H1 (cell line): ENCODE measurements at regions not wholly inside any gene's neighbourhood (a gene's known extent, or its start where the extent isn't known, plus 50 kb on each side); places are given as distances from the start of the nearest gene placed in this dataset.

ENCODE experiments used
- CTCF ChIA-PET: fragments of 300-600 bp; sonication (Branson Sonifier 250); formaldehyde crosslinking; loops from one replicate; lab custom pipeline; 2021; ENCODE audit not compliant: partially characterized antibody; lab: Charles Lee
- POLR2A ChIA-PET: fragments of 300-600 bp; sonication (Branson Sonifier 250); formaldehyde crosslinking; loops from one replicate; lab custom pipeline; 2021; ENCODE audit warnings: inconsistent platforms; ENCODE audit not compliant: partially characterized antibody; lab: Charles Lee
- DNase-seq, 2 experiments: peaks; one replicate each; pipeline versions ENCODE4 v3.0.0 to v3.0.0-alpha.2; 2010 to 2022; ENCODE audit warnings: low spot score in 2 of 2, low read depth in 1 of 2, mixed read lengths in 1 of 2
- FAIRE-seq: peaks from 2 replicates; lab custom pipeline; 2011; peaks lifted over from hg19 to GRCh38; lab: Jason Lieb, UNC
- H2AFZ ChIP-seq: 2 replicates; pipeline ENCODE4 v1.8.1; 2012; ENCODE audit warnings: low read length, inconsistent platforms
- H2AK5ac ChIP-seq: 2 replicates; pipeline ENCODE4 v1.6.1; 2013; ENCODE audit warnings: low read depth, low read length
- H2BK120ac ChIP-seq: replicated peaks from 2 replicates; pipeline ENCODE3; 2013; ENCODE audit warnings: low read depth, low read length, inconsistent platforms
- H2BK12ac ChIP-seq: 2 replicates; pipeline ENCODE4 v1.6.1; 2013; ENCODE audit warnings: low read depth, low read length
- H2BK15ac ChIP-seq: 2 replicates; pipeline ENCODE4 v1.6.1; 2013; ENCODE audit warnings: low read length
- H2BK20ac ChIP-seq: 2 replicates; pipeline ENCODE4 v1.6.1; 2013; ENCODE audit warnings: low read length
- H2BK5ac ChIP-seq: 2 replicates; pipeline ENCODE4 v1.6.1; 2013; ENCODE audit warnings: low read depth, low read length
- H3K14ac ChIP-seq: 2 replicates; pipeline ENCODE4 v1.6.1; 2013; ENCODE audit warnings: inconsistent platforms; ENCODE audit not compliant: insufficient read length
- H3K18ac ChIP-seq: 2 replicates; pipeline ENCODE4 v1.6.1; 2013; ENCODE audit warnings: low read length; ENCODE audit errors: extremely low read depth
- H3K23ac ChIP-seq: 2 replicates; pipeline ENCODE4 v1.6.1; 2013; ENCODE audit warnings: inconsistent platforms; ENCODE audit not compliant: insufficient read length
- H3K23me2 ChIP-seq: 2 replicates; pipeline ENCODE4 v1.6.1; 2013; ENCODE audit warnings: low read depth, low read length
- H3K27ac ChIP-seq: 2 replicates; pipeline ENCODE4 v1.6.1; 2011; ENCODE audit warnings: low read depth, low read length, inconsistent platforms
- H3K27me3 ChIP-seq, 4 experiments: replicated peaks in 1 of 4; 1 replicate in 1 of 4; 2 replicates in 3 of 4; pipeline versions ENCODE4 v1.6.1 to v1.8.1; 2011 to 2013; ENCODE audit warnings: low read length in 3 of 4, mild to moderate bottlenecking in 3 of 4, inconsistent platforms in 2 of 4, mixed read lengths in 2 of 4, moderate library complexity in 1 of 4; ENCODE audit not compliant: control insufficient read depth in 3 of 4, insufficient read depth in 3 of 4; ENCODE audit errors: extremely low read depth in 1 of 4
- H3K36me3 ChIP-seq, 4 experiments: 2 replicates each; pipeline versions ENCODE4 v1.6.1 to v1.8.1; 2011 to 2013; ENCODE audit warnings: mild to moderate bottlenecking in 4 of 4, low read length in 3 of 4, moderate library complexity in 2 of 4, control low read depth in 1 of 4, inconsistent platforms in 1 of 4; ENCODE audit not compliant: insufficient read depth in 4 of 4, control insufficient read depth in 2 of 4
- H3K4ac ChIP-seq: replicated peaks from 2 replicates; pipeline ENCODE3; 2013; ENCODE audit warnings: low read length, low read depth, mixed read lengths, inconsistent platforms; ENCODE audit not compliant: insufficient read length
- H3K4me1 ChIP-seq, 4 experiments: replicated peaks in 1 of 4; 1 replicate in 1 of 4; 2 replicates in 3 of 4; pipeline versions ENCODE4 v1.6.1 to v1.8.1; 2011 to 2013; ENCODE audit warnings: low read length in 3 of 4, inconsistent platforms in 2 of 4, mixed read lengths in 1 of 4; ENCODE audit not compliant: insufficient read depth in 4 of 4, control insufficient read depth in 3 of 4
- H3K4me2 ChIP-seq, 2 experiments: 2 replicates each; pipeline versions ENCODE4 v1.6.1 to v1.8.1; 2011 to 2013; ENCODE audit warnings: low read depth in 2 of 2, low read length in 2 of 2, control low read depth in 1 of 2, inconsistent platforms in 1 of 2, mild to moderate bottlenecking in 1 of 2; ENCODE audit not compliant: insufficient read depth in 1 of 2
- H3K4me3 ChIP-seq, 4 experiments: fragments of 200-600, 300-600 bp in 1 of 4; sonication (generic), shearing (Covaris generic), sonication (Bioruptor Twin) in 1 of 4; 2 replicates each; pipeline versions ENCODE4 v1.5.1 to v1.8.1; 2011 to 2016; ENCODE audit warnings: low read length in 4 of 4, low read depth in 3 of 4, control low read depth in 2 of 4, inconsistent platforms in 2 of 4, mild to moderate bottlenecking in 2 of 4, mixed read lengths in 1 of 4, moderate library complexity in 1 of 4; ENCODE audit not compliant: insufficient read depth in 2 of 4; ENCODE audit errors: extremely low read depth in 1 of 4
- H3K56ac ChIP-seq: replicated peaks from 2 replicates; pipeline ENCODE3; 2013; ENCODE audit warnings: low read depth, mild to moderate bottlenecking, mixed read lengths, low read length, inconsistent platforms; ENCODE audit not compliant: insufficient read length
- H3K79me1 ChIP-seq: 2 replicates; pipeline ENCODE4 v1.6.1; 2013; ENCODE audit warnings: low read depth, low read length, control low read depth
- H3K79me2 ChIP-seq, 2 experiments: 2 replicates each; pipeline versions ENCODE4 v1.6.1 to v1.8.1; 2012 to 2013; ENCODE audit warnings: low read length in 2 of 2, mild to moderate bottlenecking in 2 of 2, inconsistent platforms in 1 of 2; ENCODE audit not compliant: insufficient read depth in 2 of 2, control insufficient read depth in 1 of 2
- H3K9ac ChIP-seq, 4 experiments: replicated peaks in 1 of 4; 1 replicate in 1 of 4; 2 replicates in 3 of 4; pipeline versions ENCODE4 v1.6.1 to v1.8.1; 2011 to 2013; ENCODE audit warnings: low read depth in 3 of 4, low read length in 3 of 4, control low read depth in 2 of 4, mild to moderate bottlenecking in 2 of 4, moderate library complexity in 2 of 4, inconsistent platforms in 1 of 4; ENCODE audit errors: extremely low read depth in 1 of 4
- H3K9me3 ChIP-seq, 2 experiments: 2 replicates each; pipeline versions ENCODE4 v1.6.1 to v1.8.1; 2012 to 2013; ENCODE audit warnings: mild to moderate bottlenecking in 2 of 2, moderate library complexity in 2 of 2, control low read depth in 1 of 2, inconsistent platforms in 1 of 2, low read depth in 1 of 2, low read length in 1 of 2, mixed read lengths in 1 of 2; ENCODE audit not compliant: insufficient read depth in 2 of 2
- H4K20me1 ChIP-seq, 2 experiments: replicated peaks in 1 of 2; 2 replicates each; pipeline versions ENCODE3 to v1.8.1; 2011 to 2013; ENCODE audit warnings: inconsistent platforms in 2 of 2, low read length in 2 of 2, mild to moderate bottlenecking in 1 of 2; ENCODE audit not compliant: insufficient read depth in 2 of 2, control insufficient read depth in 1 of 2
- H4K5ac ChIP-seq: 2 replicates; pipeline ENCODE4 v1.6.1; 2013; ENCODE audit warnings: low read length, low read depth, mixed read lengths, inconsistent platforms; ENCODE audit not compliant: insufficient read length
- H4K8ac ChIP-seq: 2 replicates; pipeline ENCODE4 v1.8.0; 2013; ENCODE audit warnings: mild to moderate bottlenecking, moderate library complexity, low read length, inconsistent platforms; ENCODE audit not compliant: insufficient read depth; ENCODE audit errors: extremely low read depth
- H4K91ac ChIP-seq: replicated peaks from 2 replicates; pipeline ENCODE3; 2013; ENCODE audit warnings: low read length, mixed read lengths, inconsistent platforms; ENCODE audit not compliant: insufficient read length
- EP300 ChIP-seq, 2 experiments: IDR thresholded peaks; 1 replicate in 1 of 2; 2 replicates in 1 of 2; pipeline ENCODE4 v1.6.1; 2011 to 2012; ENCODE audit warnings: low read depth in 2 of 2, low read length in 2 of 2, mild to moderate bottlenecking in 2 of 2, borderline replicate concordance in 1 of 2, inconsistent platforms in 1 of 2, moderate library complexity in 1 of 2
- EZH2 ChIP-seq: fragments of 200-600 bp; sonication (generic); IDR thresholded peaks from 2 replicates; pipeline ENCODE4 v1.7.1; 2012; ENCODE audit warnings: low read depth, mild to moderate bottlenecking, moderate library complexity, low read length, inconsistent platforms; ENCODE audit not compliant: severe bottlenecking
- GABPA ChIP-seq: IDR thresholded peaks from 2 replicates; pipeline ENCODE4 v1.6.1; 2011; ENCODE audit warnings: mild to moderate bottlenecking, low read length, moderate library complexity, borderline replicate concordance; ENCODE audit not compliant: insufficient read depth
- KDM5A ChIP-seq: fragments of 200-600 bp; IDR thresholded peaks from 2 replicates; pipeline ENCODE4 v1.7.1; 2012; ENCODE audit warnings: mild to moderate bottlenecking, low read length, inconsistent platforms, mixed read lengths
- POLR2A ChIP-seq, 2 experiments: IDR thresholded peaks; 1 replicate in 1 of 2; 2 replicates in 1 of 2; pipeline ENCODE4 v1.6.1; 2011; ENCODE audit warnings: low read depth in 2 of 2, low read length in 2 of 2, mild to moderate bottlenecking in 2 of 2; ENCODE audit errors: control extremely low read depth in 1 of 2
- POLR2AphosphoS5 ChIP-seq: IDR thresholded peaks from 2 replicates; pipeline ENCODE4 v1.6.1; 2011; ENCODE audit warnings: low read depth, low read length
- RAD21 ChIP-seq, 2 experiments: IDR thresholded peaks in 1 of 2; conservative IDR thresholded peaks in 1 of 2; 2 replicates each; pipeline ENCODE4 v1.6.1; 2011; ENCODE audit warnings: low read depth in 2 of 2, low read length in 2 of 2, improper control_type of control experiment in 1 of 2, inconsistent platforms in 1 of 2, mild to moderate bottlenecking in 1 of 2, moderate library complexity in 1 of 2
- RNF2 ChIP-seq: fragments of 200-900, 300-1000 bp; sonication (generic); IDR thresholded peaks from 2 replicates; pipeline ENCODE4 v1.7.1; 2016; ENCODE audit warnings: borderline replicate concordance, low read depth, mild to moderate bottlenecking, antibody characterized with exemption, low read length; ENCODE audit not compliant: poor library complexity, severe bottlenecking; ENCODE audit errors: missing control alignments
- TAF7 ChIP-seq: optimal IDR thresholded peaks from 2 replicates; pipeline ENCODE3; 2011; ENCODE audit warnings: low read depth, mild to moderate bottlenecking, inconsistent platforms, low read length, moderate library complexity, borderline replicate concordance
- TBP ChIP-seq: IDR thresholded peaks from 2 replicates; pipeline ENCODE4 v1.6.1; 2011; ENCODE audit warnings: low read depth, low read length, improper control_type of control experiment
- TCF12 ChIP-seq: IDR thresholded peaks from 2 replicates; pipeline ENCODE4 v1.6.1; 2011; ENCODE audit warnings: low read depth, mild to moderate bottlenecking, low read length
- YY1 ChIP-seq: IDR thresholded peaks from 2 replicates; pipeline ENCODE4 v1.6.1; 2011; ENCODE audit warnings: low read depth, mild to moderate bottlenecking, low read length
- WGBS, 2 experiments: shearing (Covaris generic) in 1 of 2; methylation state at CpG; one replicate each; pipeline versions ENCODE4 v1.1.6 to v1.1.7; 2013 to 2015; ENCODE audit warnings: low lambda C conversion rate in 2 of 2, mixed read lengths in 2 of 2, inconsistent platforms in 1 of 2, low coverage in 1 of 2, missing lambda C conversion rate in 1 of 2; ENCODE audit not compliant: insufficient replicate concordance in 2 of 2, insufficient coverage in 1 of 2, insufficient read length in 1 of 2; ENCODE audit errors: extremely low coverage in 1 of 2, missing lambda C conversion rate in 1 of 2; 5-methylcytosine and 5-hydroxymethylcytosine counted together
- TF ChIP-seq, protein P1 (sequence below): IDR thresholded peaks from 2 replicates; pipeline ENCODE4 v1.6.1; 2012; ENCODE audit warnings: inconsistent platforms
- TF ChIP-seq, protein P2 (sequence below): IDR thresholded peaks from 2 replicates; pipeline ENCODE4 v1.6.1; 2012; ENCODE audit warnings: inconsistent platforms

GRCh38 chr7:80278737-80279136, 144.1 kb downstream of the GNAI1 start:
- DNase-seq = no peak
- Histone ChIP-seq H4K91ac (no peak overlapping the region), H3K56ac (no peak overlapping the region), H3K18ac (no peak overlapping the region), H3K27me3 (no peaks in the 10 kb centered on the region), H3K9me3 (no peaks in the 10 kb centered on the region), H3K79me1 (no peaks in the 10 kb centered on the region), H2BK12ac (no peak overlapping the region), H2BK120ac (no peak overlapping the region), H2BK20ac (no peak overlapping the region), H3K9ac (no peak overlapping the region), H3K36me3 (no peaks in the 10 kb centered on the region), H2AK5ac (no peak overlapping the region), H4K5ac (no peak overlapping the region), H4K8ac (no peak overlapping the region), H3K23ac (no peak overlapping the region), H3K4ac (no peak overlapping the region), H3K4me2 (no peak overlapping the region), H3K27ac (no peak overlapping the region), H2BK5ac (no peak overlapping the region), H3K79me2 (no peaks in the 10 kb centered on the region), H2BK15ac (no peak overlapping the region), H3K14ac (no peak overlapping the region), H3K4me1 (no peaks in the 10 kb centered on the region), H3K4me3 (no peak overlapping the region), H3K23me2 (no peaks in the 10 kb centered on the region), H2AFZ (no peak overlapping the region), H4K20me1 (no peaks in the 10 kb centered on the region)
- FAIRE-seq = no peak
- ChIA-PET CTCF (no interaction called here), POLR2A (no interaction called here)
- WGBS, 2 experiments = 84% methylated on average over 2 of the region's 2 CpGs; no CpG with 5 or more reads in 1 of the 2 experiments
- TF ChIP-seq EP300 (IDR thresholded peaks at IDR 0.05; ENCODE audit: borderline replicate concordance in 1 of 2, low read depth in 2 of 2, low read length in 2 of 2) (no peak), GABPA (no peak), POLR2A (IDR thresholded peaks at IDR 0.05; ENCODE audit: control extremely low read depth in 1 of 2, low read depth in 2 of 2, low read length in 2 of 2) (no peak), RAD21 (IDR thresholded peaks at IDR 0.05 in 1 of 2, conservative IDR thresholded peaks at IDR 0.05 in 1 of 2; ENCODE audit: low read depth in 2 of 2, low read length in 2 of 2) (no peak), KDM5A (no peak), YY1 (no peak), POLR2AphosphoS5 (no peak), TAF7 (no peak), RNF2 (no peak), EZH2 (no peak), TCF12 (no peak), TBP (no peak)
- TF ChIP-seq, protein P1, sequence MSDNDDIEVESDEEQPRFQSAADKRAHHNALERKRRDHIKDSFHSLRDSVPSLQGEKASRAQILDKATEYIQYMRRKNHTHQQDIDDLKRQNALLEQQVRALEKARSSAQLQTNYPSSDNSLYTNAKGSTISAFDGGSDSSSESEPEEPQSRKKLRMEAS = no peak
- TF ChIP-seq, protein P2, sequence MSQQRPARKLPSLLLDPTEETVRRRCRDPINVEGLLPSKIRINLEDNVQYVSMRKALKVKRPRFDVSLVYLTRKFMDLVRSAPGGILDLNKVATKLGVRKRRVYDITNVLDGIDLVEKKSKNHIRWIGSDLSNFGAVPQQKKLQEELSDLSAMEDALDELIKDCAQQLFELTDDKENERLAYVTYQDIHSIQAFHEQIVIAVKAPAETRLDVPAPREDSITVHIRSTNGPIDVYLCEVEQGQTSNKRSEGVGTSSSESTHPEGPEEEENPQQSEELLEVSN = no peak
